NCI-H2081 (cell line): ENCODE measurements at regions not wholly inside any gene's neighbourhood (a gene's known extent, or its start where the extent isn't known, plus 50 kb on each side); places are given as distances from the start of the nearest gene placed in this dataset.

ENCODE experiments used
- DNase-seq, 2 experiments: peaks; one replicate each; lab custom pipeline; 2025; lab: John Stamatoyannopoulos, UW

DNA sequence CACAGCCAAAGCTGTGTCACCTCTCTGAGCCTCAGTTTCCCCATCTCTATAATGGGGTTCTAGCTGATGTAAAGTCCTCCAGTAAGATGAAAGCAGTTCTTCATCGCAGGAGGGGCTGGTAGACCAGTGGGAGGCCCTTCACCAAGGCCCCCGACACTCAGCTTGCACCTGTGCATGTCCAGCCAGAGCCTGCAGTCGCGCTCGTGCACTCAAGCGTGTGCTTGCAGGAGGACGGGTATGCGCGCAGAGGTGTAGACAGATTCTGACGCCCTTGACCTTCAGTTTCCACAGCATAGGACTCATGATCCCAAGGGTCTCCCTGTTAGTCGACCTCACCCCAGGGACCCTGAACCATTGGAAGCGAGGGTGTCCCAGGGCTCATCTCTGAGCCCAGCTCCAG is 633.7 kb downstream of the TBC1D22A start:
- DNase-seq: no peak

DNA sequence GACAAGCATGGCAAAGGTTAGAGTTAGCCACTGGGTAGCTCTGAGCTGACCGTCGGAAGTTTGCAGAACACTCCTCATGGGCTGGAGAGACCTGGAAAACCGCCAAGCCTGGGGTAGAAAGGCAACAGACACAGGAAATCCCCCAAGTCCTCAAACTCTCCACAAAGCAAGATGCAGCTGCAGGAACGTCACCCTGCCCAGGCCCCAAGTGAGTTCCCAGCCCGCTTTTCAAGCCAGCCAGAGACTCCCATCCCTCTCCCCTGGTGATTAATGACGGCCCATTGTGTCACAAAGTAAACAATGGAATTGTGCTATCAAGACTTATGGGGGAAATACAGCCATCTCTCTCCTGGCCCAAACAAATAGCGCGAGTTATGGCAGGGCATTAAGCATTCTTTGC is 633.0 kb downstream of the TBC1D22A start:
- DNase-seq: peak in 1 of 2 experiments; percentile 2

DNA sequence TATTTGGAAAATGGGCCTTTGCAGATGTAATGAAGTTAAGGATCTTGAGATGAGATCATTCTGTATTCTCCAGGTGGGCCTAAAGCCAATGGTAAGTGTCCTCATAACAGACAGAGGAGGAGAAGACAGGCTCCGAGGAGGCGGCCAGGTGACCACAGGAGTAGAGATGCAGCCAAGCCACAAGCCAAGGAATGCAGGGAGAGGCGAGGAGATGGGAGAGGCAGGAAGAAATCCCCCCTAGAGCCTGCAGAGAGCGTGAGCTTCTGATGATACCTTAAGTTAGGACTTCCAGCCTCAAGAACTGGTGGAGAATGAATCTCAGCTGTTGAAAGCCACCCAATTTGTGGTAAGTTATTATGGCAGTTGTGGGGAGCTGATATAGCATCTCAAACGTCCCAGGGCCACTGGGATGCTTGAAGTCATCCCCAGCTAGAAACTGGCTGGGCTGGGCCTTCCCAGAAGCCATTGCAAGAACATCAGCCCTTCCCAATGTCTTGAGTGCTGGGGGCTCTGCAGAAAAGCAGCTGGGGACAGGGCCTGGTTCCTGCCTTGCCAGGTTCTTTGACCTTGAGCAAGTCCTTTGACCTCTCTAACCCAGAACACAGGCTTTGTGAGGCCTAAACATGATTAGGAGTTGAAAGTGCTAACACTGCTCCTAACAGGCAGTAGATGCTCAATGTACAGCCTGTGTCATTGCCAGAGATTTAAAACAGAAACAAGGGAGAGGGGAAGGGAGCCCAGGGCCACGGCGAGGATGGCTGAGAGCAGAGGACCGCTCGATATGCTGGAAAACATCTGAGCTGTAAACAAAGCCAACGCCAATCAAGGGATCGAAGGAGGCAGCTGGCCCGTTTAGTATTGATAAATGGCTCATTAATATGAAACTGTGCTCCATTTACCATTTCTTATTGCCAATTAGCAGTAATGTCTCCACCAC is 632.3 kb downstream of the TBC1D22A start:
- no peak for DNase-seq

DNA sequence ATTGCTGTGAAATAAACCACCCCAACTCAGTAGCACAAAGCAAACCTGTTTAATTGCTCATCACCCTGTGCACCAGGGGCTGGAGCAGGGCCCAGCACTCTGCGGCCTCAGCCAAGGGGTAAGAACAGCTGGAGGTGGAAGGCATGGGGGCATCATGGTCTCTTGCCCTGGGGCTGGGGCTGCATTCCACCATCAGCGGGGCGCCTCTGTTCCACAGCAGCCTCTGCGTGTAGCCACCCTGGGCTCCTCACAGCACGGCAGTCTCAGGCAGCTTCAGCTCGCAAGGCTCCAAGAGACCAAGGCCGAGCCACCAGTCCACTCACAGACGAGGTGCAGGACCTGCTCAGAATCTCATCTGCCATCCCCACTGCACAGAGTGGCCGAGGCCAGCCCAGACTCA is 630.7 kb downstream of the TBC1D22A start:
- DNase-seq: no peak

DNA sequence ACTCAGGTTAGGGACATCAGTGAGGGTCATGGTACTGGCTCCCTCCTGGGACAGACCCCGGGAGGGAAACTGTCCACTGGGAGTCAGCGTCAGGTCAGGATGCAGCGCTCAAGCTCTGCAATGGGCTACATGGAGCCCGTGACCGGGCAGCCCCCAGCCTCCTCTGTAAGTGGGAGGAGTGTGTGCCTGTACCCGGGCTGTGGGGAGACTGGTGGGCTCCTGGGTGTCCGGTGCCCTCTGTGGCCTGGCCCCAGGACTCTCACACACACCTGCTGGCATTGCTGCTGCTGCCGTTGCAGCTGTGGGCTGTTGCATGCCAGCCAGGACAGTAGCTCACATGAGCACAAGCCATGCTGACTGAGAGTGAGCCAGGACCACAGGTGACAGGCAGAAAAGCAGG is 630.3 kb downstream of the TBC1D22A start:
- no peak for DNase-seq

DNA sequence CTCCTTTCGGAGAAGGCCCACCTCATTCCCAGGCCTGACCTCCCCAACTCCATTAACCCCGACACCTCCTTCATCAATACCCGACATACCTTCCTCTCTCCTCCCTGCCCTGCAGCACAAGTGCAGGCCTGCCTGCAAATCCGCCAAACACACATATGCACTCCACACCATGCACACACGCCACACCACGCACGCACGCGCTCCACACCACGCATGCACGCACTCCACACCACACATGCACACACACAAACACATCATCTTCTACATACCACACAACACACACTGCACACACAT is 629.6 kb downstream of the TBC1D22A start:
- no peak for DNase-seq

DNA sequence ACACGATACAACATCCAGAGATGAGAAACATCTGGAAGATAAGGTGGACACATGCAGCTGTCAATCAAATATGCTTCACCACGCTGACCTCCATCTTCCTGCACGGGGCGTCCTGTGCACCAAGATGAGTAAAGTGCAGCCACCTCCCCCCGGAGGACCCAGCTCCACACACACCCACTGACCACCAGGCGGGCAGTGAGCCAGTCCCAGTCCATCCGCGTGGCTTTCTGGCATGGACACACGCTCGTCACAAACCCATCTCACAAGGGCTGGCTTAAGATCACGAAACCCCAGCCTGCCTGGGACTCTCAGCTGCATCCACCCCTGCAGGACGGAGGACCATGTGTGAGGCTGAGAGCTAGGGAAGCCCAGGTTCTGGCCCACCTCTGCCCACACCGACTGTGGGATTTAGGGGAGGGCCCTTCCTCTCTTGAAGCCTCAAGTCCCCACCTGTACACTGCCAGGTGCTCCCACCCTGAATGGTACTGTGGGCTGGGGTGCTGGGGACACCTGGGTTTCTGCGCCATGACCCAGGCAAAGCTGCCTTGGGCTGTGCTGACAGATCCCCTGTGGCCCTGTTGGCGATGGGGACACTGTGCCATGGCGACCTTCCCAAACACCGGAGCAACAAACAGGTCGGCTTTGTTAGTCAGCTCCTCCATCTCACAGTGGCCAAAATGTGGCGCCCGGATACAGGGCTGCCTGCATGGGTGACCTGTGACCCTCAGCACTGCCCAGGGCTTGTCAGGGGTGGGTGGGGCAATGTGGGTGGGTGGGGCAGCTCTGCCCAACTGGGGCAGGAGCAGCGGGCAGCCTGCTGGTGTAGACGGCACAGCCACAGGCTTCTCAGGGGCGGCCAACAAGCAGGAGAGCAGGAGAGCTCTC is 629.0 kb downstream of the TBC1D22A start:
- no peak for DNase-seq

DNA sequence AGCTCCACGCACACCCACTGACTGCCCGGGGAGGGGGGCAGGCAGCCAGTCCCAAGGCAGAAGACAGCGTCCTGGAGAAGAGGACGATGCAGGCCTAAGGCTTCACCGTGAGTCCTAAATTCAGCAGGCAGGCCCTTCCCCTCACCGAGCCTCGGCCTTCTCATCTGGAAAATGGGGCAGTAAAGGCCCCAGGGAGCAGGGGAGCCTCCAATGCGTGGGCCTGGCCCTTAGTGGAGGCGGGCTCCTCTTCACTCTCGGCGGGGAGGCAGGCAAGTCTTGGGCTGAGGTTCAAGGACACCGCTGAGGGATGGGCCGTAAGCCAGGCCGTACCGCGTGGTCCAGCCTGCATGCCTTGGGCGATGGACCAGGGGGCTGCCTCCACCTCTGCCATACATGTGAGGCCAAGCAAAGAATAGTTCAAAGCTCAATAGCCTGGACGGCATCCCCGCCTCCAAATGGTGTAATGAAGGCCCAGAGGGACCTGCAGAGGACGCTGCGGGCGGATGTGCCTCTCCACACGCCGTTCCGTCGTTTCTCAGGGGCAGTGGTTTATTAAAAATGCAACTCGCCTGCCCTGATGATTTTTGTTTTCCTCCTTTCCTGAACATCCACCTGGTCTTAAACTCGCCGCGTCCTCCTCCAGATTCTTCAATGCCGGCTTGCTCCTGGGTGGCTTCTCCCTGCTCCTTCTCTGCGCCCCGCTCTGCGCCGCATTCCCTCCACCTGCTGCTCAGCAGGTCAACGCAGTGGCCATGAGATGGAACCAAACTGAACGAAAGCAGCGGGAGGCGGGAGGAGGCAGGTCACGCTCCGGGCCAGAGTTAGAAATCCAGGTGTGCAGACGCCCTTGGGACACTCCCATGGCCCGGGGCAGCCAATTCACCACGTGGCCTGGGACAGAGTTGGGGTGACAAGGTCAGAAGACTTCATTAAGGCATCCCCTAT is 627.8 kb downstream of the TBC1D22A start:
- DNase-seq: no peak

DNA sequence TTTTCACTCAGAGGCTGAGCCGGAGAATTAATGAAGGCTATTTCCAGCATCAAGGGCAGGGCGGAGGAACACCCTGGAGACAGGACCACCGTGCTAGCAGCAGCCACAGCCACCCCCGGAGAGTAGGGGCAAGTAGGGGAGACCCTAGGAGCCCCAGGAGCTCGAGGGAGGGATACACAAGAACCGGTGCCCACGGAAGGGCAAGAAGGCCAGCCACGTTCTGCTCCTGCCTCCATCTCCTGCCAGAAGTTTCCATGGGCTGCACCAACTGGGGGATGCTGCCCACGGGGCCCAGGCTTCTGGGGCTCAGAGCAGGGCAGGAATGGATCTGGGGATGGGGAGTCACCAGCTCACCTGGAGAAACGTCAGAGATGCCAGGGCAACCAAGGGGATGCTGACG is 626.8 kb downstream of the TBC1D22A start:
- no peak for DNase-seq

DNA sequence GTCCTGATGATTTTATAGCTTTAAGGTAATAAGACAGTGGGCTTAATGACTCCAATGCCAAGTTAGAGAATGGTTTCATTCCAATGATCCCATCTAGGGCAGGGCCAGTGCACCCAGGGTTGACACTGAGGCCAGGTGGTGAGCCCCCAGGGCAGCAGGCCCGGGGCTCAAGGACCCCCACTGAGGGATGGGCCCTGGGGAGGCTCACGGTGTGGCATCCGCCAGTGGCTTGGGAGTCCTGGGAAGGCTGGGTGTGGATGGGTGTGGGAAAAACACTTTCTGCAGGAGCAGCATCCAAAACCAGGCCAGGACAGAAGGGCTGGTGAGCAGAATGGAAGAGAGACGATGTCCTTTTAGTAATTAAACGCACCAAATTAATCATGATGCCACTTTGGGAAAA is 626.3 kb downstream of the TBC1D22A start:
- no peak for DNase-seq

DNA sequence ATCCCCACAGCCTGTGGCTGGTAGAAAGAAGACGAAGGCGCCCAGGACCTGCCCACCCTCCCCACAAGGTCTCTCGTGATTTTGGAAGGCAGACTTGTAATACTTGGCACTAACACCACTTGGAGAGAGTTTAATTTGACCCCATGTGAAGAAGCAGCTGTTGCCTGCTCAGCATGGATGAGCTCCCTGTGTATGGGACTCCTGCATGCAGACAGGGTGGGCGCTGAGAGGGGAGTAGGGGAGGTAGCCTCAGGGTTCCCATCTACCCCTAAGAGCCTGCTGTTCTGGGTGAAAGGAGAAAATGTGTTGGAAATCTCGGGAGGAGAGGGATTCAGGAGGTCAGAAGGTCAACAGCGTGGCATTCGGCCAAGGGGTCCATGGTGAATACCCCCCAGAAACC is 625.9 kb downstream of the TBC1D22A start:
- no peak for DNase-seq

DNA sequence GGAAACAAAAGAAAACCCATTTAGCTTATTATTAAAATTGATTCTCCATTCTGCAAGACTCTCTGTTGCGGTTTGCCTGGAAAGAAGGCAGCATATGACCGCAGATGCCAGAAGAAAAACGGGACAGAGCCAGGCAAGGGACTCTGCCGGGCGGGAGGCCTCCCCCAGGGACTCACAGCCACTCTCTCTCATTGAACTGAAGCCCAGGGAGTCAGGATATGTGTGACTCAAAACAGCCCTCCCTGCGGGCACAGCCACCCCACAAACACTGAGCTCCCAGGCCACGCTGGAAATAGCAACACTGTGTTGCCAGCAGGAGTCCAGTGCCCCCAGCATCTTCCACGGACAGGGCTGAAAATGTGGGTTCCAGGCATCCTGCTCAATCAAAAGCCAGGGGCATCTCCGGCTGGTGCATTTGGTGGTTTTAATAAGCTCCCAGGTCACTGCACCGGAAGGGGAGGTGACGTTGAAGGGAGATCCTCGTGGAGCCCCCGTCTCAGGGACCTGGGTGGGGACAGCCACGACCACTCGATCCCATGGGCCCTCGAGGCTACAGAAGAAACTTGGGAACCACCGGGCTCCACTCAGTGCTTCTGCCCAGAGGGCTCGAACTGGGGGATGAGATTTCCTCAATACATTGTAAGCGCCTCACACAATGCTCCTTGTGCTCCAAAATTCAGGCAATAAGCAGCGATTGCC is 624.5 kb downstream of the TBC1D22A start:
- no peak for DNase-seq

DNA sequence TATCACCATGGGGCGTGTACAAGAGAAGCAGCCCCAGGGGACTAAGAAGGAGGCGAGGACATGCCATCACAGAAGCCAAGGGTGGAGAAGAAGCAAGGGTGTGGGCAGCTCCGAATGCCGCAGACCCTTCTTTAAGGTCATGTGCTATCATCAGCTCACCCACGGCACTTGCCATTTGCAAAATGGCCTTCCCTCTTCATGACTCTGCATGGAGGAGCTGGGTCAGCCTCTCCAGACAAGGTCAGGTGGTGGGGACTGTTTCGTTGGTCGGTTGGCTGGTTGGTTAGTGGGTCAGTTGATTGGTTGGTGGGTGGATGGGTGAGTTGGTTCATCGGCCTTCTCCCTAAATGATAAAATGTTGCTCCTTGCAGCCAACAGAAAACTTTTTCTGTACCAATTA is 622.5 kb downstream of the TBC1D22A start:
- no peak for DNase-seq

DNA sequence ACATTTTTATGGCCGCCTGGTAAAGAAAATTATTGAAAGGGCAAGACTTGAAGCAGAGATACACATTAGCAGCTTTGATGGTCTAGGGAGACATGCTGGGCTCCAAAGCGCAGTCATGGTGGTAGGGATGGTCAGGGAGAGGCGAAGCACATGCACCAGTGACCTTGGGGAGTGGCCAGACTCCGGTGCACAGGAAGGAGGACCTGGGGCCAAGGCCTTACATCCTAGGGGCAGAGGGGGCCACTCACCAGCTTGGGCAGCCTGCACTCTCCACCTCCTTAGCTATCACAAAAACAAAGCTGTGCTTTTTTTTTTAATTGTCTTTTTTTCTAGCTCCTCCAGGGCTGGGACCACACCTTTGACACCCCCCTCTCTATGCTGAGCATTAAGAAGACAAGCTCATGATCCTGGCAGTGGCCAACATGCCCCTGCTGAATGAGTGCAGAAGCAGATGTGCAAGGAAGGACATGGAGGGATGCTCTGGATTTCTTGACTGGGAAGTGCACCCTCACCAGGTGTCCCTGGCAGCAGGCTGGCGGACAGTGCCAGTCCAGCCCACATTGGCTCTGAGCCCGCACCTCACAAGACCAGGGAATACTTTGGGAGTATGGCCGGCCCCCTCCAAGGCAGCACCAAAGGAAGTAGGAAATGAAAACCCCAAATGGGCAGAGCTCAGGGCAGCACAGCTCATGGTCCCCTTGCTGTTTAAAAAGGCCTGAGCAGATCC is 619.9 kb downstream of the TBC1D22A start:
- DNase-seq: no peak

DNA sequence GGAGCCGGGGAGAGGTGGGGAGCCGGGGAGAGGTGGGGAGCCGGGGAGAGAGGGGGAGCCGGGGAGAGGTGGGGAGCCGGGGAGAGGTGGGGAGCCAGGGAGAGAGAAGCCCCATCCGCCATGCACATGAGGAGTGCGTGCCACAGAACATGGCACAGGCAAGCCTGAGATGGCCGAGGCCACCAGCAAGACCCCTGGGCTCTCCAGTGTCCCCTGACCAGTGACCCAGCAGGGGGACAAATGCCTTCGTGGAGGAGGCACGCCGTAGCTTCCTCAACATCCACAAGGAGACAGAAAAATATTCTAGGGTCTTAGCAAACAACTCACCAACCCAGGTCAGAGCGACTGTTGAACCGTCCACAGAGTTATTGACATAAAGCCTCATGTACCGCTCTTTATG is 618.8 kb downstream of the TBC1D22A start:
- no peak for DNase-seq

DNA sequence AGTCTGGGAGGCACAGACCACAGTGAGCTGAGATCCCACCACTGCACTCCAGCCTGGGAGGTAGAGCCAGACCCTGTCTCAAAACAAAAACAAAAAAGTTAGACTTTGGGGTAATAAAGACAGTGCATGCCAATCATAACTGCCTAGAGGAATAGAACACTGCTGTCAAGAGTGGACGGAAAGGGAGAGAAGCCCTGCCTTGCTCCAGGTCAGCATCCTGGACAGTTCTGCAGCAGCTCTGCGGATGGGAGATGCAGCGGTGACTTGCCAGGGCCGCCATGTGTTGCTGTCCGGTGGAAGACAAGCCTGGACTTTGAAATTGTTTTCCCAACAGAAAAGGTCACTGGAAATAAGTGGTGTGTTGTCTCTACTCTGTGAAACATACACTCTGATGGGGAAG is 618.2 kb downstream of the TBC1D22A start:
- DNase-seq: no peak

DNA sequence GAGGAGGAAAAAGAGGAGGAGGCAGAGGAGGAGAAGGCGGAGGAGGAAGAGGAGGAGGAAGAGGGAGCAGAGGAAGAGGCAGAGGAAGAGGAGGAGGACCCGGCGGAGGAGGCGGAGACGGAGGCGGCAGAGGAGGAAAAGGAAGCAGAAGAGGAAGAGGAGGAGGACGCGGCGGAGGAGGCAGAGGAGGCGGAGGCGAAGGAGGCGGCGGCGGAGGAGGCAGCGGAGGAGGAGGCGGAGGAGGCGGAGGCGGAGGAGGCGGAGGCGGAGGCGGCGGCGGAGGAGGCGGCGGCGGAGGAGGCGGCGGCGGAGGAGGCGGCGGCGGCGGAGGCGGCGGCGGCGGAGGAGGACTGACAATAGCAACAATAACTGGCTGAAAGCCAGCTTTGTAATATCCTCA is 616.6 kb downstream of the TBC1D22A start:
- no peak for DNase-seq

DNA sequence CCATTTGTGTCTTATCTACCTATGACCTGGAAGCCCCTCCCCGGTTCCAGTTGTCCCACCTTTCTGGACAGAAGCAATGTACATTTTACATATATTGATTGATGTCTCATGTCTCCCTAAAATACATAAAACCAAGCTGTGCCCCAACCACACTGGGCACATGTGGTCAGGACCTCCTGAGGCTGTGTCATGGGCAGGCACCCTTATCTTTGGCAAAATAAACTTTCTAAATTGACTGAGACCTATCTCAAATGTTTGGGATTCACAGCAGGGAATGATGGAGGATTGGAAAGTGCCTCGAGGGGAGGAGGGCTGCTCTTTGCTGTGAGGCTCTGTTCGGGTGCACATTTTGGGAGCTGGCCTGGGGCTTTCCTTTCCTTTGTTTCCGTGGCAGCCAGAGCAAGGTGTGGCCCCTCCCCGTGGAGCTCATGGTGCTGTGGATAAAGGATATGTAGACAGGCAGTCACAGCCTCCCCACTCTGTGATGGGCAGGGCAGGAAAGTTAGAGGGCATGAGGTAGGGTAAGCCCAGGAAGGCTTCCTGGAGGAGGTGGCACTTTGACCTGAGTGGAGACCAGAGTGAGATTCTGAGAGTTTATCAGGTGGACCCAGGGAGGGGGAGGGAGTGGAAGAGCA is 615.6 kb downstream of the TBC1D22A start:
- DNase-seq: no peak

DNA sequence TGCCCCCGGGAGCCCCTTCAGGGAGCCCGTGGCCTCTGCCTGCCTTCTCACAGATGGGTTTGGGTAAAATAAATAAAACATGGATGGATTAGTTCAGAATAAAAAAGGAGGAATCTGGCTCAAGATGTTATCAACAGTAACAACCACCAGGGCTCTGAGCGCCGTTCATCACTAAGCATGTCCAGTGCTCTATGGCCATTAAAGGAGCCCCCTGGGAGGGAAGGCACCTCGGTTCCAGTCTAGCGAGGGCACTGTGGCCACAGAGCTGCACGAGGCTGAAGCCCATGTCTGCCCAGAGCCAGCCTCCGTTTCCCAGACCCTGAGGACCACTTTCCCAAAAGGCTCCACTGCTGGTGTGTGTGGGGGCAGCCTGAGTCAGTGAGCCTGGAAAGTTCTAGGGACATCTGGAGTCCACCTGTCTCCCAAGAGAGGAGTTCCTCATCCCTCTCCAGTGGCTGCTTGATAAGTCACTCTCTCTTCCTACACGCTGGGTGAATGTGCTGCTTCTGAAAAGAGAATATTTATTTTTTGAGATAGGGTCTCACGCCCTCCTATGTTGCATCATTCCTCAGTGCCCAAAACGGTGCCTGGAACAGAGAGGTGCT is 614.6 kb downstream of the TBC1D22A start:
- no peak for DNase-seq

DNA sequence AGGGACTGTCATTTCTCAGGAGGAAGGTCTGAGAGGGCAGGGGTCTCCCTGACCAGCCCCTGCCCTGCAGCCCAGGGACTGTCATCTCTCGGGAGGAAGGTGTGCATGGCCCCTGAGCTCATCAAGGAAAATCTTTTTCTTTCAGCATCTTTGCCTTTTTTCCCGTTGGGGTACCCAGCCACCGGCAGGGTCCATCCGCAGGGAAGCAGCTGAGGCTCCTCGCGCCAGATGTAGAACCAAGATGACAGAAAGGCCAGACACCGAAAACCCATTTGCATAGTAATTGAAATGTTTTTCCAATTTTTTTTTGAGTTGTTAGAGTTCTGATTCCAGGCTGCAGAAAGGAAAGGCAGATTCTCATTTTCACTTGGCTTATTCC is 613.9 kb downstream of the TBC1D22A start:
- no peak for DNase-seq
